Tibial nerve (tissue), 4 donors: ENCODE measurements at regions not wholly inside any gene's neighbourhood (a gene's known extent, or its start where the extent isn't known, plus 50 kb on each side); places are given as distances from the start of the nearest gene placed in this dataset.

ENCODE experiments used
- DNase-seq, 2 donors: peaks; one replicate each; pipeline ENCODE4 v3.0.0-alpha.2; 2019; ENCODE audit warnings: low spot score in 2 of 2
- H3K27ac ChIP-seq, 4 donors: fragments of 200-600 bp; sonication (generic) in 3 of 4; one replicate each; pipeline ENCODE4 v1.5.1; 2017 to 2019; ENCODE audit warnings: mild to moderate bottlenecking in 1 of 4
- H3K27me3 ChIP-seq, 2 donors: fragments of 200-600 bp; sonication (generic) in 1 of 2; one replicate each; pipeline versions ENCODE4 v1.5.1 to v1.6.0; 2017 to 2019
- H3K36me3 ChIP-seq, 3 donors: fragments of 200-600 bp; sonication (generic); one replicate each; pipeline ENCODE4 v1.5.1; 2018 to 2019
- H3K4me1 ChIP-seq, 4 donors: fragments of 200-600 bp; sonication (generic) in 3 of 4; one replicate each; pipeline ENCODE4 v1.5.1; 2017 to 2019
- H3K4me3 ChIP-seq, 4 donors: fragments of 200-600 bp; sonication (generic) in 3 of 4; one replicate each; pipeline ENCODE4 v1.5.1; 2017 to 2019; ENCODE audit warnings: mild to moderate bottlenecking in 1 of 4, moderate library complexity in 1 of 4
- H3K9me3 ChIP-seq, 4 donors: fragments of 200-600 bp; sonication (generic) in 3 of 4; one replicate each; pipeline ENCODE4 v1.5.1; 2017 to 2019
- CTCF ChIP-seq, 5 experiments: fragments of 200-600 bp in 3 of 5; fragments of 450-650 bp in 2 of 5; sonication (generic) in 3 of 5; IDR thresholded peaks; one replicate each; pipeline ENCODE4 v1.5.1; 2016 to 2019; ENCODE audit warnings: antibody characterized with exemption in 5 of 5, mild to moderate bottlenecking in 3 of 5, moderate library complexity in 2 of 5
- EP300 ChIP-seq, 2 donors: sonication (generic); formaldehyde crosslinking; IDR thresholded peaks; one replicate each; pipeline ENCODE4 v1.6.1; 2017; ENCODE audit warnings: antibody characterized with exemption in 2 of 2, mild to moderate bottlenecking in 1 of 2
- POLR2A ChIP-seq, 2 donors: fragments of 450-650 bp; IDR thresholded peaks; one replicate each; pipeline ENCODE4 v1.6.1; 2017; ENCODE audit warnings: antibody characterized with exemption in 2 of 2, mild to moderate bottlenecking in 2 of 2, moderate library complexity in 2 of 2
- WGBS, 2 donors: methylation state at CpG; one replicate each; pipeline ENCODE4 v1.1.5; 2018; 5-methylcytosine and 5-hydroxymethylcytosine counted together

DNA sequence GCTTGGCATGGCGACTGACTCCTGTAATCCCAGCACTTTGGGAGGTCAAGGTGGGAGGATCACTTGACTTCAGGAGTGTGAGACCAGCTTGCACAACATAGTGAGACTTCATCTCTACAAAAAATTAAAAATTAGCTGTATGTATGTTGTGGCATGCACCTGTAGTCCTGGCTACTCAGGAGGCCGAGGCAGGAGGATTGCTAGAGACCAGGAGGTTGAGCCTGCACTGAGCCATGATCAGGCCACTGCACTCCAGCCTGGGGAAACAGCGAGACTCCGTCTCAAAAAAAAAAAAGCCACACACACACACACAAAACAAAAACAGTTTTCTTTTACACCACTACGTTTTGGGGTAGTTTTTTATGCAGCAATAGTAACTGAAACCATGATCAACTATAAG lies 89.0 kb upstream of the DHX40 start:
- DNase-seq: no peak
- Histone ChIP-seq H3K27ac (no peak overlapping the region), H3K9me3 (no peaks in the 10 kb centered on the region), H3K4me1 (no peaks in the 10 kb centered on the region), H3K4me3 (no peak overlapping the region), H3K27me3 (no peaks in the 10 kb centered on the region), H3K36me3 (no peaks in the 10 kb centered on the region)
- TF ChIP-seq CTCF (IDR thresholded peaks at IDR 0.05) (no peak), EP300 (IDR thresholded peaks at IDR 0.05) (no peak), POLR2A (IDR thresholded peaks at IDR 0.05) (no peak)
- 84 to 87% methylated on average over 5 of the region's 5 CpGs for WGBS, 2 donors

DNA sequence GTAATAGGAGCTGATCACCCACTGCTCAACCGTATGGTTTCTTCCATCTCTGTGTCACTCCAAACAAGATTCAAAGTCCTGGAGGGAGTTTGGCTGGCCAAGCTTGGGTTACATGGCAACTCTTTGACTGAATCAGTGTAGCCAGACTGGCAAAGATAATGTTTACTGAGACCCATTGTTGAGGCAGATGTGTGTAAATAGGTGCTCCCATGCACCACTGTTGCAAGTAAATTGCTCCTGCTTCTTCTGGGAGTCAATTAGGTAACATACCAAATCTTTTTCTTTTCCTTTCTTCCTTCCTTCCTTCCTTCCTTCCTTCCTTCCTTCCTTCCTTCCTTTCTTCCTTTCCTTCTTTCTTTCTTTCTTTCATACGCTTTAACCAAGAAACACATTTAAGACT lies 86.3 kb upstream of the DHX40 start:
- no peaks in the 10 kb centered on the region for H3K27me3 ChIP-seq
- H3K4me1 ChIP-seq: no peaks in the 10 kb centered on the region
- H3K27ac ChIP-seq: no peak overlapping the region
- H3K9me3 ChIP-seq: no peaks in the 10 kb centered on the region
- H3K36me3 ChIP-seq: no peaks in the 10 kb centered on the region
- WGBS, 2 donors: 88 to 90% methylated on average over 2 of the region's 2 CpGs
- no peak for DNase-seq
- no peak for TF ChIP-seq POLR2A (IDR thresholded peaks at IDR 0.05)
- TF ChIP-seq CTCF (IDR thresholded peaks at IDR 0.05): no peak
- TF ChIP-seq EP300 (IDR thresholded peaks at IDR 0.05): no peak
- no peak overlapping the region for H3K4me3 ChIP-seq

DNA sequence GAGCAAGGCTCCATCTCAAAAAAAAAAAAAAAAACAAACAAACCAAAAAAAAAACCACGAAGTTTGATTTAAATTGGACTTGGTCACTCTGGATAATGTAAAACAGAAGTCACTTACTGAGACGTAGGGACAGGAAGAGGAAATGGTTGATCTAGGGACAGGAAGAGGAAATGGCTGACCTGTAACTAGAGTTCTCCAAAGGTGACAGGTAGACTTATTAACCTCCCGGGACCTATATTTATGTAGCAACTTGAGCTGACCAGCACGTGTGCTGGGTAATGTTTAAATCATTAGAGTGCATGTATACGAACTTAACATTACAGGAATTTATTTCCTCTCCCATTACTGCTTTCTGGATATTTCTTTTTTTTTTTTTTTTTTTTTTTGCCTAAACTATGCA lies 81.5 kb upstream of the DHX40 start:
- WGBS, 2 donors: 51 to 54% methylated on average over 5 of the region's 5 CpGs
- TF ChIP-seq POLR2A (IDR thresholded peaks at IDR 0.05) (no peak), CTCF (IDR thresholded peaks at IDR 0.05) (no peak), EP300 (IDR thresholded peaks at IDR 0.05) (no peak)
- Histone ChIP-seq H3K4me1 (no peaks in the 10 kb centered on the region), H3K9me3 (no peaks in the 10 kb centered on the region), H3K27me3 (no peaks in the 10 kb centered on the region), H3K36me3 (no peaks in the 10 kb centered on the region), H3K27ac (no peak overlapping the region), H3K4me3 (no peak overlapping the region)
- DNase-seq: no peak

DNA sequence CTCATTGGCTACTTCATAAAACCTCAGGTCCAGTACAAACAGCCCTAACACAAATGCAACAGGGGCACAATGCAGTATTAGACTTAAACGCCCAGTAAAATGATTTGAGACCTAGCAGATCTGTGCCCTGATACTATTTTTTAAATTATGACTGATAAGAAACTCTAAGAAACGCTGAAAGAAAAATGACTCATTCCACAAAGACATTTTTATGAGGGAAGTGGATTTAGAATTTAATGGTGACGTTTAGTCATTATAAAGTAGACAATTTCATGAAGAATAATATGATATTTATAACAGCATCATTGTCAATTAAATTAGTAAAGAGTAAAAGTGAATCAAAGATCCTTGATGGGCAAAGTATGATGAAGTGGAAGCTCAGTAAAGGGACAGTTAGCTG lies 80.4 kb upstream of the DHX40 start:
- no peaks in the 10 kb centered on the region for H3K9me3 ChIP-seq
- WGBS, 2 donors: 73 to 76% methylated on average over 3 of the region's 3 CpGs
- H3K4me3 ChIP-seq: no peak overlapping the region
- H3K27me3 ChIP-seq: no peaks in the 10 kb centered on the region
- no peak overlapping the region for H3K27ac ChIP-seq
- no peak for DNase-seq
- TF ChIP-seq CTCF (IDR thresholded peaks at IDR 0.05): no peak
- TF ChIP-seq EP300 (IDR thresholded peaks at IDR 0.05): no peak
- TF ChIP-seq POLR2A (IDR thresholded peaks at IDR 0.05): no peak
- no peaks in the 10 kb centered on the region for H3K4me1 ChIP-seq
- H3K36me3 ChIP-seq: no peaks in the 10 kb centered on the region

DNA sequence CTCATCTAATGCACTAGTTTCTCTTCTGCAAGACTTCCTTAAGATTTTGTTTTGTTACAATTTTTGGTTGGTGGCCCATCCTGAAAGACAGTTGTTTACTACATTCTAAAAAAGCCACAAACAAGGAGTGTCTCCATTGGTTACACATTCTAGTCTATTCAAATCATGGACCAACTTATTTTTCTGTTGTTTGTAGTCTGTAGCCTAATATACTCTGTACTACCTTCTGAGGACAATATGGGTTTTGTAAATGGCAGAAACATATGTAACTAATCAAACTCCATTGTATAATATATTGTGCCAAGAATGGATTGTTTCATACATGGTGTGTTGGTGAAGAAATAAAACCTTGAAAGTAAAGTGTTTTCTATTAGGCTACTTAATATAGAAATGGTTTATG lies 79.5 kb upstream of the DHX40 start:
- Histone ChIP-seq H3K27me3 (no peaks in the 10 kb centered on the region), H3K36me3 (no peaks in the 10 kb centered on the region), H3K4me3 (no peak overlapping the region), H3K27ac (no peak overlapping the region), H3K9me3 (no peaks in the 10 kb centered on the region), H3K4me1 (no peaks in the 10 kb centered on the region)
- no peak for DNase-seq
- TF ChIP-seq EP300 (IDR thresholded peaks at IDR 0.05) (no peak), CTCF (IDR thresholded peaks at IDR 0.05) (no peak), POLR2A (IDR thresholded peaks at IDR 0.05) (no peak)
